NCI-H748 (cell line): ENCODE measurements at regions not wholly inside any gene's neighbourhood (a gene's known extent, or its start where the extent isn't known, plus 50 kb on each side); places are given as distances from the start of the nearest gene placed in this dataset.

Experiments used
- DNase-seq: peaks from one replicate; lab custom pipeline; 2025; ENCODE audit not compliant: unreplicated experiment; lab: John Stamatoyannopoulos, UW

DNA sequence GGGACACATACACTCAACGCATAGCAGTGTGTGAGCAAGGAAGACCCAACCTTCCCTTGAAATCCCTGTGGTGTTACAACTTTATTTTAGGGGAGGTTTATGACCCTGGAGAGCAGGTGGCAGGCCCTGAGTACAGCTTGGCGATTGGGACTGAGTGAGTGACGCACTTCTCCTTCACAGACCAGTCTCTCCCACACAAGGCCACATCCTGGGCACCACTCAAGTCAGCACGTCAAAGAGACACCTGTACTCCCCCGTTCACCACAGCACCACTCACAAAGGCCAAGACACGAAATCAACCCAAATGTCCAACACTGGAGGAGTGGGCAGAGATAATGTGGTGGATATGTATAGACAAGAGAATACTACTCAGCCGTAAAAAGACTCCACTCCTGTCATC is 57.0 kb upstream of the FRMD1 start:
- no peak for DNase-seq

DNA sequence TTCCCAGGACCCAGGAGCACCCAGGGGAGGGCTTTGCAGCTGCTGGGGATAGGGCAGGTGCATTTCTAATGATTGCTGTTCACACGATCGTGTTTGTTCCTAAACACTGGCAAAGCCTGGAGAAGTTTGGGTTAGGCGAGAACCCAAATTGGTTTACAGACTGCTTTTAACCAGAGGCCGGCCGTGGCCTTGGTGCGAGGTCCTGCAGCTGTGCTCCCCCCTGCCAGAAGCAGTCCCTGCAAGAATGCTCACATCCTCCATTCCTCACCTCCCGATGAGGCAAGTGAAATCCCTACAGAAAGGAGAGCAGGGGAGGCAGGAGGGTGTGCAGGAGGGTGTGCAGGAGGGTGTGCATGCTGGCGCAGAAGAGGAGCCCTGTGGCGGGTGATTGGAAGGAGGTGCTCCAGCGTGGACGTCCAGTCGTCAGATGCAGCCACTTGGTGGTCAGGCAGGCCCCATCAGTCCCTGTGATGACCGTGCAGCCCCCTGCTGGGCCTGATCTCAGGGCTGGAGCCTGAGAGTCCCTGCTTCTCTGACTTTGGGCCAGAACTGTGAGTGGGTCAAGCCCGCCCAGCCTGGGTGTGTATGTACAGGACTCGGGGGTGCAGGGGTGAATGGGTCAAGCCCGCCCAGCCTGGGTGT is 55.7 kb upstream of the FRMD1 start:
- no peak for DNase-seq

DNA sequence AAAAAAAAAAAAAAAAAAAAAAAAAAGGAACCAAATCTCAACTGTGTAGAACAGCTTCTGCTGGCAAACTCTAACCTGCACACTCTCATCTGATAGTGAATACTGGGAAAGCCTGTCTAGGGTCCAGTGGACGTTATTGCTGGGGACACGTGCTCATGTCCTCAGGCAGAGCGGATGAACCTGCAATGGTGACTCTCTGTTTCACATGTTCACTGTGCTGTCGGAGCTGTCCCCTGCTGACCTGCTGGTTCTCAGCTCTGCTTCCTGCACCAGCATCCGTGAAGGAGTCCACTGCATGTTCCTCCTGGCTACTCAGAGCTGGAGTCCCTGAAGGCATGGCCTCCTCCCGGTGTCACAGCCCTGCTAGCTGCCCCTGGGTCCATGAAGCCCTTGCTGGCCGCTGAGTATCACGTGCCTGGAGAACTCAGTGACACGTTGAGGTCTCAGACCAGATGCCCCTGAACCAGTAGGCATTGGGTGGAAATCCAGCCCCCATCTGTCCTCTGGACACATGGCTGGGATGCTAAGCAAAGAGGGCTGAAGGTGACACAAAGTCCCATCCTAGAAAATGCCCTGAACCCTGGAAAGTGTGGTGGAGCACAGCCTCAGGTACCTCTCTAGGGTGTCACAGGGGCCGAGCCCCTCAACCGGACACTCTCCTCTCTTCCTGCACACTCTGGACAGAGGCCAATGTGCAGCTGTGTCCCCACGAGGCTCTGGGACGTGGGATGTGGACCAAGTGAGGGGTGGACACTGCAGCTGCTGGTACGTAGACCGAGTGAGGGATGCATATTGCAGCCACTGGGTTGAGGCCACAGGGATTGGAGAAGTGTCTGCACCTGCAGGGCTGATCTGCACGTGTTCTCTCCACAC is 54.9 kb upstream of the FRMD1 start:
- no peak for DNase-seq

- DNase-seq, result no peak
Measured at GRCh38 chr6:168133168-168133561, 54.2 kb upstream of the FRMD1 start.

GRCh38 chr6:168132531-168133167 is 53.6 kb upstream of the FRMD1 start:
- no peak for DNase-seq

- no peak for DNase-seq
Measured at GRCh38 chr6:168131464-168132415, 52.7 kb upstream of the FRMD1 start.

DNA sequence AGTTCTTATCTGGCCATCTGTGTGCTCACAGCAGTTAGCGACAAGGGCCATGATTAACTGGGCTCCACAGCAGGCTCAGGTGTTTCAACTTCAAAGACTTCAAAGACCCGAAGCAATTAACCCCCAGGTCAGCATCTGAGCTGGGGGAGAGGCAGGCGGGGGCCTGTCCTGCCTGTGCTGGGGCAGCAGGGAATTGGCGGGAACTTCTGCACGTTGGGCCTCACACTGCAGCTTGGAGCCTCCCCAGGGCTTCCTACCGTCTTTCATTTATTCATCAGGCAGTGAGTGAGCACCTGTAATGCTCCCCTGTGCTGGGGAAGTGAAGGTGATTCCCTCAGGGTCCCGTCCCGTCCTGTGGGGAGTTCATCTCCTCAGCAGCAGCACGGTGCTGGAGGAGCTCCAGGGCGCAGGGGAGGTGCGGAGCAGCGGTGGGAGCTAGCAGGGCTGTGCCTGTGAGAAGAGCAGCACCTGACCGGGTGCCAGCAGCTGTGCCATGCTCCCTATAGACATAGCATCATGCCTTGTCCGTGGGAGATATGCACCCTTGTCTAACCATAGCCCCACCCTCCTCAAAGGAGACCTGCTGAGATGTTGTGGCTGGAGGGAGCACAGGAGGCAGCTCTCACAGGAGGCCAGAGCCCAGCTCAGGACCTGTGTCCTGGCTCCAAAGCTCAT is 51.8 kb upstream of the FRMD1 start:
- DNase-seq, result no peak

DNA sequence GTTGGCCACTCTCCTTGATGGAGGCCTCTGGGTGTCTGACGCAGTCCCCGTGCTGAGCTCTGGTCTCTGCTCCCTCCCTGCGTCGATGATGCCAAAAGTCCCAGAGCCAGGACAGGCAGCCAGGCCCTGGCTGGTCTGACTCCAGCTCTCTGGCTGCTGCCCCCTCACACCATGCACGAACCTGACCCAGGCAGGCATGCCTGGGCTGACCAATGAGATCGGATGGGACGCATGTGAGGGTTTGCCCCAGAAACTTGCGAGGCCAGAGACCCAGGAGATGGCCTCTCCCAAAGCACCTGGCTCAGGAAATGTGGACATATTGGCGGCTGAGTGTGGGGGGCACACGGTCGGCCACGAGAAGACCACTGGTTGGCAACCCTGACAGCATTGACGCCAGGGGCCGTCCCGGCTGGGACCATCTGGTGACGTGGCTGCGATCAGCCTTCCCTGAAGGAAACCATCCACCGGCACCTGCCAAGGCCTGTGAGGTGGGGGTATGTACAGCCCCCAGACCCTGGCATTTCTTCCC is 51.2 kb upstream of the FRMD1 start:
- no peak for DNase-seq

- no peak for DNase-seq
Measured at GRCh38 chr6:168129292-168130167, 50.5 kb upstream of the FRMD1 start.

GRCh38 chr6:168128631-168129291 is 49.7 kb upstream of the FRMD1 start:
- no peak for DNase-seq
